HPDE6-E6E7 (cell line): ENCODE measurements at regions not wholly inside any gene's neighbourhood (a gene's known extent, or its start where the extent isn't known, plus 50 kb on each side); places are given as distances from the start of the nearest gene placed in this dataset.
"Not testable (repeated sequence)": the region's sequence is repeated elsewhere in the genome, so short reads cannot be mapped to it uniquely, and the experiment has no call there.

Source experiments
- DNase-seq: peaks from one replicate; pipeline ENCODE4 v3.0.0; 2011; ENCODE audit warnings: missing footprints; ENCODE audit errors: extremely low spot score

DNA sequence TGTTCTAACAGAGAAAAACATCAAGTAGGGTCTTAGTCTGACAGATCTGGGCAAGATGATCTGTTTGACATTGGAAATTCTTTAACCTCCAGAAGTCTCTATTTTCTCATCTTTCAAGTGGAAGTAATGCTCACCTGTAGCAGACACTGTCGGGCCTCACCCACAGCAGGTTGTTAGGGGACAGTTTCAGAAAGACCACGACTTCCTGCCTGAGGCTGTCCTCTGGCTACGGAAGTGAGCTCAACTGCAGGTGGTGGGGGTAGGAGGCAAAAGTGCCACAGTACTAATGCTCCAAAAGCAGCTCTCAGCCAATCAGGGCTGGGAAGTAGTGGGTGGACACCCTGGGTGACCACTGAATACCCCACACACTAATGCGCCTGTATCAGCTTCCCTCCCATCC lies 111.4 kb upstream of the TOPAZ1 start:
- DNase-seq: no peak

GRCh38 chr3:44132061-44132460 lies 109.6 kb upstream of the TOPAZ1 start:
- DNase-seq: no peak

DNA sequence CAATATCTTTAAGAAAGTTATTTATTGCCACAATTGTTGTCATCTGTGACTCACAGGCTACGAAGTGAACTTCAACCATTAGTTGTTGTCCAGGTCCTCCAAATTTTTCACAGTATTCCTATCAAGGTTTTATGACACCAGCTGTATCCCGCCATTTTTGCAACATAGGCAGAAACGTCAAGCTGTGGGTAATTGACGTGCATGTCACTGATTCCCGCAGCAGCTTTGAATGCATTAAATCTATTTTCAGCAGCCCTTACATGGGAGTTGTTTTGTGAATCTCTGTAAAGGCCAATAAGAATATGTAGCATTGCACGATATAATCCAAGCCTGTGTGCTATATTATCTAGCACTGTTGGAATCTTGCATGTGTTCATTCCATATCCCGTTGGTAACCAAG lies 109.1 kb upstream of the TOPAZ1 start:
- no peak for DNase-seq

GRCh38 chr3:44136421-44136820 lies 105.3 kb upstream of the TOPAZ1 start:
- no peak for DNase-seq

DNA sequence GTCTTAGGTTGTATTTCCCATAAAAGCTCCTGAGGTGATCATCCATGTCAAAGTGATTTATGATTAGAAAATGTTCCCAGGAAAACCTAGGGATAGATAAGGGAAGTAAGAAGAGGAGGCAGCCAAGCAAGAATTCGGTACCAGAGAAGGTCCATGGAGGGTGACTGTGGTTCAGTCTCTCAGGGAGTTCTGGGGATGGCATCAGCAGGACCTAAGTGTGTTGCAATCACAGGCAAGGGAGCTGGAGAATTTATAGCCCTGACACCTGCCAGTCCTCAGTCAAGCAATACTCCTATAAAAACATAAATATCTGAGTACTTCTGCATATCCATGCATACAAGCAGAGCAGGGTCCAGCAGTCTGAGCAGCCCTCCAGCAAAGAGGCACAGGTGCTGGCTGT lies 95.6 kb upstream of the TOPAZ1 start:
- DNase-seq: no peak

GRCh38 chr3:44159696-44160300 lies 81.9 kb upstream of the TOPAZ1 start:
- no peak for DNase-seq

GRCh38 chr3:44160818-44161217 lies 80.9 kb upstream of the TOPAZ1 start:
- no peak for DNase-seq

DNA sequence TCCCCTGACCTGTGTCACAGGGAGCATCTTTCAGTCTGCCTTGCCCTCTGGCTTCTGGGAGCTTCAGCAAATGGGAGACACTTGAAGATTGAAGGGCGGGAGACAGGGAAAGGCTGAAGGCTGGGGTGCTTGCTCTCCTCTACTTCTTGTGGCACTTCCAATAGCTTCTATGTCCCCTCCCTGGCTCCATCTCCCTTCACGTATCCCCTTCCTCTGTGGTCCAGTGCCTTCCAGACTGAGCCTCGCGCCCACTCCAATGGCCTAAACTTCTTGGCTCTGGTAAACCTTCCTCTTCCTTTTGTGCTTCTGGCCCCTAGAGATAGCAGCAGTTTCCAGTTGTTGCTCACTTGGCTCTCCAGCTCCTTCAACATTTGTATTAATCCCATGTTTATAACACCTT lies 69.8 kb upstream of the TOPAZ1 start:
- no peak for DNase-seq

GRCh38 chr3:44172701-44173100 lies 69.0 kb upstream of the TOPAZ1 start:
- DNase-seq: not testable (repeated sequence)

- no peak for DNase-seq
Observed at GRCh38 chr3:44173263-44173662, 68.4 kb upstream of the TOPAZ1 start.

DNA sequence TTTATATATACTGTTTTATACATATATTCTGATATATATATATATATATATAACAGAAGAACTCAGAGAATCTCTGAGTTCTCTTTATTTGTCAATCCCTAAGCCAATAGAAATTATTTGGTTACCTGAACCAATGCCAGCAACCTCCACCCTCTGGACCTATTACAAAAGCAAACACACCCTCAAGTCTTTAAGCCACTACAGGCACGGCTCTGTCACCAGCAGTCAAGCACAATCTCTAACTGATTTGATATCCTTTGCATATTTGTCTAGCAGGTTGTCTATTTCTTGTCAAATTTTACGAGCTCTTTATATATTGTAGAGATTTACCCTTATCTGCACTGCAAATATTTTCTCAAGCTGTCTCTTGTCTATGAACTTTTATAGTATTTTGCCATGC lies 66.6 kb upstream of the TOPAZ1 start:
- DNase-seq: no peak

DNA sequence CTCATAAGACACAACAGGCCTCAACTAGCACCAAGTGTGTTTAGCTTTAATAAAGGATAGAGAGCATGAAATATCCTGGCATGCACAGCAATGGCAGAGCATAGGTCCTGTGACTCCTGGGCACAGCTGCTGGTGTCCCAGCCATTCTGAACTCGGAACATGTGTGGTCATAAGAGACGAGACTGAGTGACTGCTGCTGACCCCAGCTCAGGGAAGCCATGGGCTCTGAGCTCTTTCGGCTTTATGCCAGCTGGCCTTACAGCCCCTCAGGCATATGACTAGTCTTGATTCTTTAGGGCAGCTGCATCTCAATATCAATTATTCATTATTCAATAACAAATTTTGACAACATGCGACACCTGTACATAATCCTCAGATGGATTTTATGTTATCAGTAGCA lies 62.4 kb upstream of the TOPAZ1 start:
- no peak for DNase-seq

- no peak for DNase-seq
Observed at GRCh38 chr3:44184319-44184953, 57.2 kb upstream of the TOPAZ1 start.

DNA sequence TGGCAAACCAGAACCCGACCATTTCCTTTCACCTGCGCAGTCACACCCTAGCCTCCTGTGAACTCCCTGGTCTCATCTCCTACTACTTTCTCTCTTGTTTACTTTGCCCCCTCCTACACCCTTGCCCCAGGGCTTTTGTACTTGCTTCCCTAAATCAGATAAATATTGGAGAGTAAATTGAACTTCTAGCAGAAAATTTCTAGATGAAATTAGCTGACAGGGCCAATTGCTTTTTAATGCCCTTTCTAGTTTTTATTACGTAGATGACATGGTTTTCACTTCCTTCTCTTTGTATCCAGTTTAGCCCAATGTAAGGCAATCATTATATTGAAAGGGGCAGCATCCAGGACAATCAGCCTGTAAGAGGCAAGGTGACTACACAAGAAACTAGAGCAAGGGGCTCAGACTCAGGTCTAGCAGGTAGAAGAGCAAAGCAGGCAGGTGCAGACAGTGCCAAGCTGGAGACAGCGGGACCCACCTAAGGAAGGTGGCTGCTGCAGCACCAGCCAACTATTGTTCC lies 56.2 kb upstream of the TOPAZ1 start:
- DNase-seq: no peak

DNA sequence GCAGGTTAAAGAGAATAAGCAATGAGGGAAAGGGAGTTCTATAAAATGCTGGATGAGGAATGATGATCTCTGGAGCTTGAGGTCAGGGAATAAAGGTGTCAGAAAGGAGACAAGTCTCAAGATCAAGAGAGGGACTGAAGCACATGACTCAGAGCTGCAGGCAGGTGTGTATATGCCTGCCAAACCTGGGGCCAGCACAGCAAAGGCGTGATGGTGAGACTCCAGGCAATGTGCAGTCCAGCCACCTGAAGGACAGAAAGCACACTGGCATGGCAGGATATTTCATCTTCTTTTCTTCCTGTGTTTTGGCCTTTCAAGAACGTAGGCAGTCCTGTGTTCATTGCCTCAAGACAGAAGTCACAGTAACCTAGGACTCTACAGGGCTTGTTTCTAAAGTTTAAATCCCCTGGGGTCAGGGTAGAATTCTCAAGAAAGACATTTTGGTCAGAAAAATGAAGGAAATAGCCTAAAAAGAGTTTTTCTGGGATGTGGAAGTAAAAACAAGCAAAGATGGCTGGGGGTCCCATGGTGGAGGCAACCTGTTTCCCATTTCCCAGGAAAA lies 55.5 kb upstream of the TOPAZ1 start:
- DNase-seq: no peak

- DNase-seq: no peak
Observed at GRCh38 chr3:44186712-44187111, 55.0 kb upstream of the TOPAZ1 start.
